ENCODE measurements at regions not wholly inside any gene's neighbourhood (a gene's known extent, or its start where the extent isn't known, plus 50 kb on each side); places are given as distances from the start of the nearest gene placed in this dataset.

- TF ChIP-seq CTCF (IDR thresholded peaks at IDR 0.05), result no peak
- TF ChIP-seq POLR2AphosphoS5 (IDR thresholded peaks at IDR 0.05), result no peak
- no peak for TF ChIP-seq POLR2A (IDR thresholded peaks at IDR 0.05)
Observed at GRCh38 chr1:82279241-82279640, 478.5 kb downstream of the ADGRL2 start.
